SK-N-SH (cell line): ENCODE measurements at regions not wholly inside any gene's neighbourhood (a gene's known extent, or its start where the extent isn't known, plus 50 kb on each side); places are given as distances from the start of the nearest gene placed in this dataset.

Experiments used
- CTCF ChIA-PET: fragments of 300-600, 350-600 bp; formaldehyde crosslinking; extraction: SDS; loops from one replicate; lab custom pipeline; 2021; lab: Yijun Ruan, JAX
- POLR2A ChIA-PET: fragments of 350-600 bp; sonication (Branson Sonifier 250); formaldehyde crosslinking; extraction: SDS; loops from one replicate; lab custom pipeline; 2020; ENCODE audit warnings: antibody characterized with exemption, inconsistent platforms; lab: Yijun Ruan, JAX
- DNase-seq: peaks from one replicate; pipeline ENCODE4 v3.0.0; 2012
- H2AFZ ChIP-seq: fragments of 200-600 bp; sonication (generic); 2 replicates; pipeline ENCODE4 v1.8.1; 2016; ENCODE audit warnings: antibody characterized with exemption, mild to moderate bottlenecking, low read depth
- H3F3A ChIP-seq: fragments of 200-600 bp; sonication (generic); replicated peaks from 2 replicates; pipeline ENCODE3; 2016; ENCODE audit warnings: antibody characterized with exemption, mild to moderate bottlenecking; ENCODE audit not compliant: insufficient read depth
- H3K27ac ChIP-seq, 2 experiments: fragments of 200-500 bp in 1 of 2; fragments of 200-600 bp in 1 of 2; sonication (Bioruptor generic) in 1 of 2; sonication (generic), shearing (Covaris generic) in 1 of 2; 2 replicates each; pipeline versions ENCODE4 v1.5.1 to v1.6.1; 2014 to 2016; ENCODE audit warnings: low read depth in 2 of 2, inconsistent platforms in 1 of 2, low read length in 1 of 2, mild to moderate bottlenecking in 1 of 2, mixed read lengths in 1 of 2
- H3K27me3 ChIP-seq: fragments of 200-600 bp; sonication (generic), shearing (Covaris generic); 2 replicates; pipeline ENCODE4 v1.6.1; 2016; ENCODE audit warnings: mixed run types; ENCODE audit not compliant: insufficient read depth
- H3K36me3 ChIP-seq, 2 experiments: fragments of 200-500 bp in 1 of 2; fragments of 200-600 bp in 1 of 2; sonication (Bioruptor generic) in 1 of 2; sonication (generic) in 1 of 2; replicated peaks in 1 of 2; 2 replicates each; pipeline versions ENCODE3 to v1.5.1; 2014 to 2016; ENCODE audit warnings: low read length in 1 of 2, mild to moderate bottlenecking in 1 of 2; ENCODE audit not compliant: insufficient read depth in 2 of 2, control insufficient read depth in 1 of 2
- H3K4me1 ChIP-seq, 2 experiments: fragments of 200-500 bp in 1 of 2; fragments of 200-600 bp in 1 of 2; sonication (Bioruptor generic) in 1 of 2; sonication (generic), shearing (Covaris generic) in 1 of 2; 2 replicates each; pipeline versions ENCODE4 v1.5.1 to v1.6.1; 2014 to 2016; ENCODE audit warnings: low read depth in 1 of 2, low read length in 1 of 2, mixed run types in 1 of 2; ENCODE audit not compliant: insufficient read depth in 2 of 2, control insufficient read depth in 1 of 2
- H3K4me2 ChIP-seq: fragments of 200-600 bp; sonication (generic), shearing (Covaris generic); 2 replicates; pipeline ENCODE4 v1.6.1; 2017; ENCODE audit warnings: mixed run types
- H3K4me3 ChIP-seq, 2 experiments: fragments of 200-500 bp in 1 of 2; fragments of 200-600 bp in 1 of 2; sonication (Bioruptor generic) in 1 of 2; sonication (generic), shearing (Covaris generic) in 1 of 2; 2 replicates each; pipeline versions ENCODE4 v1.5.1 to v1.8.1; 2014 to 2016; ENCODE audit warnings: low read depth in 2 of 2, inconsistent platforms in 1 of 2, low read length in 1 of 2, mild to moderate bottlenecking in 1 of 2, mixed read lengths in 1 of 2, moderate library complexity in 1 of 2
- H3K79me2 ChIP-seq: fragments of 200-600 bp; sonication (generic); 2 replicates; pipeline ENCODE4 v1.8.1; 2017; ENCODE audit warnings: mild to moderate bottlenecking; ENCODE audit not compliant: insufficient read depth
- H3K9ac ChIP-seq: fragments of 200-600 bp; sonication (generic); 2 replicates; pipeline ENCODE4 v1.6.1; 2017; ENCODE audit warnings: mixed run types
- H3K9me2 ChIP-seq: fragments of 200-600 bp; sonication (generic); 2 replicates; pipeline ENCODE4 v1.6.1; 2017; ENCODE audit warnings: mixed run types
- H3K9me3 ChIP-seq: fragments of 200-600 bp; sonication (generic); 2 replicates; pipeline ENCODE4 v1.6.1; 2017; ENCODE audit warnings: mixed run types, mild to moderate bottlenecking, moderate library complexity
- H4K20me1 ChIP-seq: fragments of 200-600 bp; sonication (generic); 2 replicates; pipeline ENCODE4 v1.6.1; 2017; ENCODE audit warnings: mild to moderate bottlenecking, mixed run types; ENCODE audit not compliant: insufficient read depth
- CHD2 ChIP-seq: fragments of 150-350 bp; IDR thresholded peaks from 2 replicates; pipeline ENCODE4 v1.6.1; 2018; ENCODE audit warnings: low read length; ENCODE audit not compliant: partially characterized antibody
- GABPA ChIP-seq: IDR thresholded peaks from 2 replicates; pipeline ENCODE4 v1.4.0; 2012; ENCODE audit warnings: low read depth, mild to moderate bottlenecking
- JUND ChIP-seq: IDR thresholded peaks from 2 replicates; pipeline ENCODE4 v1.4.0; 2012
- MXI1 ChIP-seq: IDR thresholded peaks from 2 replicates; pipeline ENCODE4 v1.6.1; 2012; ENCODE audit warnings: mild to moderate bottlenecking, low read depth, low read length, improper control_type of control experiment
- NFIC ChIP-seq: IDR thresholded peaks from 2 replicates; pipeline ENCODE4 v1.4.0; 2012; ENCODE audit warnings: borderline replicate concordance
- RAD21 ChIP-seq: IDR thresholded peaks from 2 replicates; pipeline ENCODE4 v1.6.1; 2012; ENCODE audit warnings: mild to moderate bottlenecking, low read length
- RCOR1 ChIP-seq: fragments of 150-350 bp; IDR thresholded peaks from 2 replicates; pipeline ENCODE4 v1.6.1; 2017; ENCODE audit warnings: antibody characterized with exemption, low read length
- RFX5 ChIP-seq: IDR thresholded peaks from 2 replicates; pipeline ENCODE4 v1.6.1; 2012; ENCODE audit warnings: mild to moderate bottlenecking, improper control_type of control experiment, low read length
- SIN3A ChIP-seq: IDR thresholded peaks from 2 replicates; pipeline ENCODE4 v1.6.1; 2012; ENCODE audit warnings: low read depth, mild to moderate bottlenecking, low read length, moderate library complexity, borderline replicate concordance
- TCF12 ChIP-seq: IDR thresholded peaks from 2 replicates; pipeline ENCODE4 v1.4.0; 2012
- WGBS: methylation state at CpG from one replicate; pipeline ENCODE4 v1.1.6; 2017; ENCODE audit warnings: low lambda C conversion rate; 5-methylcytosine and 5-hydroxymethylcytosine counted together
- TF ChIP-seq, protein P1 (sequence below): fragments of 150-350 bp; IDR thresholded peaks from 2 replicates; pipeline ENCODE4 v1.6.1; 2016; ENCODE audit warnings: mild to moderate bottlenecking, low read depth, low read length
- TF ChIP-seq, protein P2 (sequence below): IDR thresholded peaks from 2 replicates; pipeline ENCODE4; 2012
- TF ChIP-seq, protein P3 (sequence below): IDR thresholded peaks from 2 replicates; pipeline ENCODE4 v1.4.0; 2012; ENCODE audit warnings: low read depth
- TF ChIP-seq, protein P4 (sequence below): IDR thresholded peaks from 2 replicates; pipeline ENCODE4 v1.4.0; 2012; ENCODE audit warnings: low read depth, borderline replicate concordance
- TF ChIP-seq, protein P5 (sequence below): fragments of 150-350 bp; IDR thresholded peaks from 2 replicates; pipeline ENCODE4 v1.6.1; 2017; ENCODE audit warnings: antibody characterized with exemption, low read length, low read depth, borderline replicate concordance

DNA sequence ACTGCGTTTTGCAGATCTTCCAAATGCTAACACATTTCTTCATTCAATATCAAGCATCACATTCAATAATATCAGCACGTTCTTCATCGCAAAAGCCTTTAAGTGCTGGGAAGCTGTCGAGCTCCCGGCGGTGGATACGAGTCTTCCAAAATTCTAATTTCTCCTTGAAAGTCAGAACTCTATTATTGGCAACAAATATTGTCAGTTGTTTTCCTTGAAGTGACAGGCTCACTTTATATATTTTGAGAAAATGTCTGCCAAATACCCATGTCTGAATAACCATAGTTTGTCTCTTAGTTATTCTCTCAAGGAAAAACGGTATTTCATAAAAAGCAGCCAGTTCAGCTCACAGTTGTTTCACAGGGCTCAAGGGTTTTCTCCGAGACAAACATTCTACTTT is 226.2 kb upstream of the C1orf174 start:
- TF ChIP-seq, protein P1, sequence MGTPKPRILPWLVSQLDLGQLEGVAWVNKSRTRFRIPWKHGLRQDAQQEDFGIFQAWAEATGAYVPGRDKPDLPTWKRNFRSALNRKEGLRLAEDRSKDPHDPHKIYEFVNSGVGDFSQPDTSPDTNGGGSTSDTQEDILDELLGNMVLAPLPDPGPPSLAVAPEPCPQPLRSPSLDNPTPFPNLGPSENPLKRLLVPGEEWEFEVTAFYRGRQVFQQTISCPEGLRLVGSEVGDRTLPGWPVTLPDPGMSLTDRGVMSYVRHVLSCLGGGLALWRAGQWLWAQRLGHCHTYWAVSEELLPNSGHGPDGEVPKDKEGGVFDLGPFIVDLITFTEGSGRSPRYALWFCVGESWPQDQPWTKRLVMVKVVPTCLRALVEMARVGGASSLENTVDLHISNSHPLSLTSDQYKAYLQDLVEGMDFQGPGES, result no peak
- TF ChIP-seq RAD21, result no peak
- no peak for TF ChIP-seq RCOR1
- TF ChIP-seq, protein P2, sequence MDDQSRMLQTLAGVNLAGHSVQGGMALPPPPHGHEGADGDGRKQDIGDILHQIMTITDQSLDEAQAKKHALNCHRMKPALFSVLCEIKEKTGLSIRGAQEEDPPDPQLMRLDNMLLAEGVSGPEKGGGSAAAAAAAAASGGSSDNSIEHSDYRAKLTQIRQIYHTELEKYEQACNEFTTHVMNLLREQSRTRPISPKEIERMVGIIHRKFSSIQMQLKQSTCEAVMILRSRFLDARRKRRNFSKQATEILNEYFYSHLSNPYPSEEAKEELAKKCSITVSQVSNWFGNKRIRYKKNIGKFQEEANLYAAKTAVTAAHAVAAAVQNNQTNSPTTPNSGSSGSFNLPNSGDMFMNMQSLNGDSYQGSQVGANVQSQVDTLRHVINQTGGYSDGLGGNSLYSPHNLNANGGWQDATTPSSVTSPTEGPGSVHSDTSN, result no peak
- no peak for TF ChIP-seq RFX5
- no peak for TF ChIP-seq SIN3A
- TF ChIP-seq, protein P3, sequence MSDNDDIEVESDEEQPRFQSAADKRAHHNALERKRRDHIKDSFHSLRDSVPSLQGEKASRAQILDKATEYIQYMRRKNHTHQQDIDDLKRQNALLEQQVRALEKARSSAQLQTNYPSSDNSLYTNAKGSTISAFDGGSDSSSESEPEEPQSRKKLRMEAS, result no peak
- no peak for TF ChIP-seq TCF12
- TF ChIP-seq MXI1, result no peak
- TF ChIP-seq NFIC, result no peak
- no peak for TF ChIP-seq GABPA
- TF ChIP-seq, protein P4, sequence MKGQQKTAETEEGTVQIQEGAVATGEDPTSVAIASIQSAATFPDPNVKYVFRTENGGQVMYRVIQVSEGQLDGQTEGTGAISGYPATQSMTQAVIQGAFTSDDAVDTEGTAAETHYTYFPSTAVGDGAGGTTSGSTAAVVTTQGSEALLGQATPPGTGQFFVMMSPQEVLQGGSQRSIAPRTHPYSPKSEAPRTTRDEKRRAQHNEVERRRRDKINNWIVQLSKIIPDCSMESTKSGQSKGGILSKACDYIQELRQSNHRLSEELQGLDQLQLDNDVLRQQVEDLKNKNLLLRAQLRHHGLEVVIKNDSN, result no peak
- no peak for TF ChIP-seq JUND
- TF ChIP-seq, protein P5, sequence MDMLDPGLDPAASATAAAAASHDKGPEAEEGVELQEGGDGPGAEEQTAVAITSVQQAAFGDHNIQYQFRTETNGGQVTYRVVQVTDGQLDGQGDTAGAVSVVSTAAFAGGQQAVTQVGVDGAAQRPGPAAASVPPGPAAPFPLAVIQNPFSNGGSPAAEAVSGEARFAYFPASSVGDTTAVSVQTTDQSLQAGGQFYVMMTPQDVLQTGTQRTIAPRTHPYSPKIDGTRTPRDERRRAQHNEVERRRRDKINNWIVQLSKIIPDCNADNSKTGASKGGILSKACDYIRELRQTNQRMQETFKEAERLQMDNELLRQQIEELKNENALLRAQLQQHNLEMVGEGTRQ, result no peak
- no peak for TF ChIP-seq CHD2
- TF ChIP-seq, all 33 proteins: peak for 0
- no peak overlapping the region for H3K9ac ChIP-seq
- no peaks in the 10 kb centered on the region for H3F3A ChIP-seq
- H3K27ac ChIP-seq, result no peak overlapping the region
- 53% methylated on average over 9 of the region's 9 CpGs for WGBS
- POLR2A ChIA-PET, result interaction anchor here (0.6 kb wide), 1 partner anchor 73 kb away, joined by 3 read pairs; no protein-coding TSS in a partner anchor
- no peaks in the 10 kb centered on the region for H3K27me3 ChIP-seq
- H3K36me3 ChIP-seq, result no peaks in the 10 kb centered on the region
- no peaks in the 10 kb centered on the region for H3K9me2 ChIP-seq
- DNase-seq, result no peak
- no peak overlapping the region for H3K4me2 ChIP-seq
- H3K9me3 ChIP-seq, result no peaks in the 10 kb centered on the region
- no peak overlapping the region for H2AFZ ChIP-seq
- H3K4me1 ChIP-seq, result no peaks in the 10 kb centered on the region
- H3K79me2 ChIP-seq, result no peaks in the 10 kb centered on the region
- CTCF ChIA-PET, result interaction anchor here (1.4 kb wide), 1 partner anchor 12 kb away, joined by 4 read pairs; no protein-coding TSS in a partner anchor
- H3K4me3 ChIP-seq, result no peak overlapping the region
- H4K20me1 ChIP-seq, result no peaks in the 10 kb centered on the region
